Lower leg skin (tissue), 3 donors: ENCODE measurements at regions not wholly inside any gene's neighbourhood (a gene's known extent, or its start where the extent isn't known, plus 50 kb on each side); places are given as distances from the start of the nearest gene placed in this dataset.

ENCODE experiments used
- CTCF ChIP-seq, 3 donors: fragments of 450-650 bp; IDR thresholded peaks; one replicate each; pipeline ENCODE4 v1.5.1; 2016; ENCODE audit warnings: antibody characterized with exemption in 3 of 3, mild to moderate bottlenecking in 3 of 3, moderate library complexity in 2 of 3
- POLR2A ChIP-seq, 2 donors: fragments of 450-650 bp; IDR thresholded peaks; one replicate each; pipeline ENCODE4 v1.6.1; 2016 to 2017; ENCODE audit warnings: antibody characterized with exemption in 2 of 2, mild to moderate bottlenecking in 1 of 2, moderate library complexity in 1 of 2

DNA sequence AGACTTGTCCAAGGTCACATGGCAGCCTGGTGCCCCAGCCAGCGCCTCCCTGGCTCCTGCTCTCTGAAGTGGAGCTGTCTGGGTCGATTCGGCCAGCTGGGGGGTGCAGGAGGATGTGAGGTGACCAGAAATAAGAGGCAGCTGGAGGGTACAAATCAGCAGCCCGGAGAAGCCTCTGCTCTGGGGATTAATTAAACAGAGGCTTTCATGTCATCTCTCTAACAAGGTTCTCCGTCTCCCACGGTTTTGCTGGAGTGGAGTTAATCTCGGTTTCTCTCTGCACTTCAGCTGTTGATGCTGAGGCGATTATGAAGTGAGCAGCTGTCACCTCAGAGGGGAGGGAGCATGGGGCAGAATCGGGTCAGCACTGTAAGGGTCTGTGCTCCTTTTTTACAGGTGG is 236.8 kb downstream of the TLE3 start:
- TF ChIP-seq CTCF (IDR thresholded peaks at IDR 0.05) = no peak
- no peak for TF ChIP-seq POLR2A (IDR thresholded peaks at IDR 0.05)
